Upper lobe of left lung (tissue), 4 donors: ENCODE measurements at regions not wholly inside any gene's neighbourhood (a gene's known extent, or its start where the extent isn't known, plus 50 kb on each side); places are given as distances from the start of the nearest gene placed in this dataset.

Experiments
- POLR2A ChIP-seq, 4 donors: fragments of 450-650 bp; IDR thresholded peaks; one replicate each; pipeline ENCODE4 v1.5.1; 2016 to 2017; ENCODE audit warnings: antibody characterized with exemption in 4 of 4, mild to moderate bottlenecking in 2 of 4
- TF ChIP-seq, protein P1 (sequence below), 6 experiments: fragments of 450-650 bp in 4 of 6; fragments of 200-600 bp in 2 of 6; sonication (generic) in 2 of 6; IDR thresholded peaks; one replicate each; pipeline ENCODE4 v1.5.1; 2016 to 2019; ENCODE audit warnings: antibody characterized with exemption in 6 of 6

GRCh38 chr13:105918842-105919741, 616.4 kb downstream of the EFNB2 start:
- TF ChIP-seq, protein P1, sequence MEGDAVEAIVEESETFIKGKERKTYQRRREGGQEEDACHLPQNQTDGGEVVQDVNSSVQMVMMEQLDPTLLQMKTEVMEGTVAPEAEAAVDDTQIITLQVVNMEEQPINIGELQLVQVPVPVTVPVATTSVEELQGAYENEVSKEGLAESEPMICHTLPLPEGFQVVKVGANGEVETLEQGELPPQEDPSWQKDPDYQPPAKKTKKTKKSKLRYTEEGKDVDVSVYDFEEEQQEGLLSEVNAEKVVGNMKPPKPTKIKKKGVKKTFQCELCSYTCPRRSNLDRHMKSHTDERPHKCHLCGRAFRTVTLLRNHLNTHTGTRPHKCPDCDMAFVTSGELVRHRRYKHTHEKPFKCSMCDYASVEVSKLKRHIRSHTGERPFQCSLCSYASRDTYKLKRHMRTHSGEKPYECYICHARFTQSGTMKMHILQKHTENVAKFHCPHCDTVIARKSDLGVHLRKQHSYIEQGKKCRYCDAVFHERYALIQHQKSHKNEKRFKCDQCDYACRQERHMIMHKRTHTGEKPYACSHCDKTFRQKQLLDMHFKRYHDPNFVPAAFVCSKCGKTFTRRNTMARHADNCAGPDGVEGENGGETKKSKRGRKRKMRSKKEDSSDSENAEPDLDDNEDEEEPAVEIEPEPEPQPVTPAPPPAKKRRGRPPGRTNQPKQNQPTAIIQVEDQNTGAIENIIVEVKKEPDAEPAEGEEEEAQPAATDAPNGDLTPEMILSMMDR (IDR thresholded peaks at IDR 0.05), result no peak
- TF ChIP-seq POLR2A (IDR thresholded peaks at IDR 0.05), result no peak
